GM23338 (cell line): ENCODE measurements at regions not wholly inside any gene's neighbourhood (a gene's known extent, or its start where the extent isn't known, plus 50 kb on each side); places are given as distances from the start of the nearest gene placed in this dataset.

Experiments
- ATAC-seq: fragments of 200-7000 bp; cut with Tn5 transposase; 3 replicates; pipeline ENCODE4 v1.9.1; 2020
- DNase-seq: peaks from one replicate; pipeline ENCODE4 v3.0.0-alpha.2; 2015; ENCODE audit warnings: low spot score
- H2AFZ ChIP-seq: fragments of 200-600 bp; sonication (generic); 2 replicates; pipeline ENCODE4 v1.8.0; 2016; ENCODE audit warnings: antibody characterized with exemption, mild to moderate bottlenecking, moderate library complexity
- H3F3A ChIP-seq: fragments of 200-600 bp; sonication (generic); replicated peaks from 2 replicates; pipeline ENCODE4 v1.8.0; 2017; ENCODE audit warnings: antibody characterized with exemption, mixed run types, low read depth
- H3K27ac ChIP-seq: fragments of 200-600 bp; sonication (generic); 2 replicates; pipeline ENCODE4 v1.6.1; 2016; ENCODE audit warnings: low read depth
- H3K27me3 ChIP-seq: fragments of 200-600 bp; sonication (generic); 2 replicates; pipeline ENCODE4 v1.8.0; 2016; ENCODE audit warnings: mild to moderate bottlenecking, mixed run types, moderate library complexity; ENCODE audit not compliant: insufficient read depth
- H3K36me3 ChIP-seq: fragments of 200-600 bp; sonication (generic); 2 replicates; pipeline ENCODE4 v1.8.0; 2016; ENCODE audit warnings: mild to moderate bottlenecking; ENCODE audit not compliant: insufficient read depth
- H3K4me1 ChIP-seq: fragments of 200-600 bp; sonication (generic); 2 replicates; pipeline ENCODE4 v1.8.0; 2016; ENCODE audit warnings: mild to moderate bottlenecking, moderate library complexity; ENCODE audit not compliant: insufficient read depth
- H3K4me2 ChIP-seq: fragments of 200-600 bp; sonication (generic); 2 replicates; pipeline ENCODE4 v1.7.1; 2017; ENCODE audit warnings: mixed run types
- H3K4me3 ChIP-seq: fragments of 200-600 bp; sonication (generic); 2 replicates; pipeline ENCODE4 v1.6.1; 2016; ENCODE audit warnings: mixed run types
- H3K79me2 ChIP-seq: fragments of 200-600 bp; sonication (generic); replicated peaks from 2 replicates; pipeline ENCODE4 v1.8.0; 2017; ENCODE audit warnings: mild to moderate bottlenecking; ENCODE audit not compliant: insufficient read depth
- H3K9me2 ChIP-seq: fragments of 200-600 bp; sonication (generic); 2 replicates; pipeline ENCODE4 v1.8.0; 2017; ENCODE audit not compliant: insufficient read depth
- H4K20me1 ChIP-seq: fragments of 200-600 bp; sonication (generic); replicated peaks from 2 replicates; pipeline ENCODE4 v1.8.0; 2017; ENCODE audit warnings: mild to moderate bottlenecking; ENCODE audit not compliant: insufficient read depth
- H3K27ac Mint-ChIP-seq: 2 replicates; pipeline ENCODE4 v1.8.0; 2020; ENCODE audit warnings: inconsistent platforms, mild to moderate bottlenecking, moderate library complexity, mixed read lengths
- H3K27me3 Mint-ChIP-seq: 3 replicates; pipeline ENCODE4 v1.8.0; 2022; ENCODE audit warnings: low read depth, mild to moderate bottlenecking, moderate library complexity, mixed read lengths, inconsistent platforms; ENCODE audit not compliant: insufficient read depth, poor library complexity
- H3K36me3 Mint-ChIP-seq: 3 replicates; pipeline ENCODE4 v1.8.0; 2021; ENCODE audit warnings: low read depth, mild to moderate bottlenecking, inconsistent platforms, moderate library complexity, mixed read lengths
- H3K4me1 Mint-ChIP-seq: 3 replicates; pipeline ENCODE4 v1.8.0; 2020; ENCODE audit warnings: mild to moderate bottlenecking, inconsistent platforms, mixed read lengths
- H3K4me3 Mint-ChIP-seq: 3 replicates; pipeline ENCODE4 v1.8.0; 2021; ENCODE audit warnings: moderate library complexity, mild to moderate bottlenecking, inconsistent platforms, mixed read lengths
- H3K9me3 Mint-ChIP-seq: 3 replicates; pipeline ENCODE4 v1.8.0; 2020; ENCODE audit warnings: moderate library complexity, mild to moderate bottlenecking, inconsistent platforms, mixed read lengths
- EZH2phosphoT487 ChIP-seq: fragments of 200-600 bp; sonication (generic); IDR thresholded peaks from one replicate; pipeline ENCODE4 v1.8.1; 2018; ENCODE audit warnings: antibody characterized with exemption; ENCODE audit not compliant: unreplicated experiment
- JUNB ChIP-seq: IDR thresholded peaks from one replicate; pipeline ENCODE4 v1.6.1; 2016; ENCODE audit warnings: antibody characterized with exemption; ENCODE audit not compliant: unreplicated experiment
- NANOG ChIP-seq: IDR thresholded peaks from 2 replicates; pipeline ENCODE4 v1.6.1; 2016; ENCODE audit warnings: antibody characterized with exemption, borderline replicate concordance
- POLR2AphosphoS5 ChIP-seq: IDR thresholded peaks from 2 replicates; pipeline ENCODE4 v1.6.1; 2016; ENCODE audit warnings: antibody characterized with exemption, low read depth
- ZNF114 ChIP-seq: fragments of 250-450 bp; sonication (Bioruptor Pico); IDR thresholded peaks from 2 replicates; pipeline ENCODE4 v1.5.0; 2020; ENCODE audit warnings: mild to moderate bottlenecking, moderate library complexity
- ZNF331 ChIP-seq: fragments of 250-450 bp; sonication (Bioruptor Pico); IDR thresholded peaks from 2 replicates; pipeline ENCODE4 v1.5.0; 2020; ENCODE audit warnings: low read depth, mild to moderate bottlenecking, moderate library complexity
- TF ChIP-seq, protein P1 (sequence below): fragments of 250-450 bp; sonication (Bioruptor Pico); IDR thresholded peaks from 2 replicates; pipeline ENCODE4 v1.5.0; 2020; ENCODE audit warnings: mild to moderate bottlenecking, moderate library complexity
- TF ChIP-seq, protein P2 (sequence below), 2 experiments: fragments of 200-600 bp in 1 of 2; sonication (generic) in 1 of 2; conservative IDR thresholded peaks; 2 replicates each; pipeline versions ENCODE4 v1.5.1 to v1.6.1; 2016 to 2017; ENCODE audit warnings: antibody characterized with exemption in 2 of 2, low read depth in 2 of 2, mild to moderate bottlenecking in 2 of 2, moderate library complexity in 1 of 2

GRCh38 chr5:133792024-133792423 lies 176.4 kb downstream of the C5orf15 start (continued):
- TF ChIP-seq, protein P1, sequence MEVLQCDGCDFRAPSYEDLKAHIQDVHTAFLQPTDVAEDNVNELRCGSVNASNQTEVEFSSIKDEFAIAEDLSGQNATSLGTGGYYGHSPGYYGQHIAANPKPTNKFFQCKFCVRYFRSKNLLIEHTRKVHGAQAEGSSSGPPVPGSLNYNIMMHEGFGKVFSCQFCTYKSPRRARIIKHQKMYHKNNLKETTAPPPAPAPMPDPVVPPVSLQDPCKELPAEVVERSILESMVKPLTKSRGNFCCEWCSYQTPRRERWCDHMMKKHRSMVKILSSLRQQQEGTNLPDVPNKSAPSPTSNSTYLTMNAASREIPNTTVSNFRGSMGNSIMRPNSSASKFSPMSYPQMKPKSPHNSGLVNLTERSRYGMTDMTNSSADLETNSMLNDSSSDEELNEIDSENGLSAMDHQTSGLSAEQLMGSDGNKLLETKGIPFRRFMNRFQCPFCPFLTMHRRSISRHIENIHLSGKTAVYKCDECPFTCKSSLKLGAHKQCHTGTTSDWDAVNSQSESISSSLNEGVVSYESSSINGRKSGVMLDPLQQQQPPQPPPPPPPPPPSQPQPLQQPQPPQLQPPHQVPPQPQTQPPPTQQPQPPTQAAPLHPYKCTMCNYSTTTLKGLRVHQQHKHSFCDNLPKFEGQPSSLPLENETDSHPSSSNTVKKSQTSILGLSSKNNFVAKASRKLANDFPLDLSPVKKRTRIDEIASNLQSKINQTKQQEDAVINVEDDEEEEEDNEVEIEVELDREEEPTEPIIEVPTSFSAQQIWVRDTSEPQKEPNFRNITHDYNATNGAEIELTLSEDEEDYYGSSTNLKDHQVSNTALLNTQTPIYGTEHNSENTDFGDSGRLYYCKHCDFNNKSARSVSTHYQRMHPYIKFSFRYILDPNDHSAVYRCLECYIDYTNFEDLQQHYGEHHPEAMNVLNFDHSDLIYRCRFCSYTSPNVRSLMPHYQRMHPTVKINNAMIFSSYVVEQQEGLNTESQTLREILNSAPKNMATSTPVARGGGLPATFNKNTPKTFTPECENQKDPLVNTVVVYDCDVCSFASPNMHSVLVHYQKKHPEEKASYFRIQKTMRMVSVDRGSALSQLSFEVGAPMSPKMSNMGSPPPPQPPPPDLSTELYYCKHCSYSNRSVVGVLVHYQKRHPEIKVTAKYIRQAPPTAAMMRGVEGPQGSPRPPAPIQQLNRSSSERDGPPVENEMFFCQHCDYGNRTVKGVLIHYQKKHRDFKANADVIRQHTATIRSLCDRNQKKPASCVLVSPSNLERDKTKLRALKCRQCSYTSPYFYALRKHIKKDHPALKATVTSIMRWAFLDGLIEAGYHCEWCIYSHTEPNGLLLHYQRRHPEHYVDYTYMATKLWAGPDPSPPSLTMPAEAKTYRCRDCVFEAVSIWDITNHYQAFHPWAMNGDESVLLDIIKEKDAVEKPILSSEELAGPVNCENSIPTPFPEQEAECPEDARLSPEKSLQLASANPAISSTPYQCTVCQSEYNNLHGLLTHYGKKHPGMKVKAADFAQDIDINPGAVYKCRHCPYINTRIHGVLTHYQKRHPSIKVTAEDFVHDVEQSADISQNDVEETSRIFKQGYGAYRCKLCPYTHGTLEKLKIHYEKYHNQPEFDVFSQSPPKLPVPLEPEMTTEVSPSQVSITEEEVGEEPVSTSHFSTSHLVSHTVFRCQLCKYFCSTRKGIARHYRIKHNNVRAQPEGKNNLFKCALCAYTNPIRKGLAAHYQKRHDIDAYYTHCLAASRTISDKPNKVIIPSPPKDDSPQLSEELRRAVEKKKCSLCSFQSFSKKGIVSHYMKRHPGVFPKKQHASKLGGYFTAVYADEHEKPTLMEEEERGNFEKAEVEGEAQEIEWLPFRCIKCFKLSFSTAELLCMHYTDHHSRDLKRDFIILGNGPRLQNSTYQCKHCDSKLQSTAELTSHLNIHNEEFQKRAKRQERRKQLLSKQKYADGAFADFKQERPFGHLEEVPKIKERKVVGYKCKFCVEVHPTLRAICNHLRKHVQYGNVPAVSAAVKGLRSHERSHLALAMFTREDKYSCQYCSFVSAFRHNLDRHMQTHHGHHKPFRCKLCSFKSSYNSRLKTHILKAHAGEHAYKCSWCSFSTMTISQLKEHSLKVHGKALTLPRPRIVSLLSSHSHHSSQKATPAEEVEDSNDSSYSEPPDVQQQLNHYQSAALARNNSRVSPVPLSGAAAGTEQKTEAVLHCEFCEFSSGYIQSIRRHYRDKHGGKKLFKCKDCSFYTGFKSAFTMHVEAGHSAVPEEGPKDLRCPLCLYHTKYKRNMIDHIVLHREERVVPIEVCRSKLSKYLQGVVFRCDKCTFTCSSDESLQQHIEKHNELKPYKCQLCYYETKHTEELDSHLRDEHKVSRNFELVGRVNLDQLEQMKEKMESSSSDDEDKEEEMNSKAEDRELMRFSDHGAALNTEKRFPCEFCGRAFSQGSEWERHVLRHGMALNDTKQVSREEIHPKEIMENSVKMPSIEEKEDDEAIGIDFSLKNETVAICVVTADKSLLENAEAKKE (CRISPR knock-in tag) = no peak

GRCh38 chr5:133790898-133791297 lies 177.5 kb downstream of the C5orf15 start:
- no peaks in the 10 kb centered on the region for H3K27me3 ChIP-seq
- ATAC-seq (no peak), DNase-seq (no peak)
- Mint-ChIP-seq H3K27me3 (peaks cover 4% of the 10 kb centered on the region), H3K4me3 (no peak overlapping the region), H3K36me3 (no peaks in the 10 kb centered on the region), H3K27ac (no peak overlapping the region), H3K9me3 (no peaks in the 10 kb centered on the region), H3K4me1 (peaks cover 22% of the 10 kb centered on the region)
- no peaks in the 10 kb centered on the region for H3F3A ChIP-seq
- H3K36me3 ChIP-seq = no peaks in the 10 kb centered on the region
- no peak overlapping the region for H3K27ac ChIP-seq
- peaks cover 2% of the 10 kb centered on the region; the same call in 1 of the 2 replicates for H3K9me2 ChIP-seq
- no peaks in the 10 kb centered on the region for H4K20me1 ChIP-seq
- H2AFZ ChIP-seq = no peak overlapping the region
- no peaks in the 10 kb centered on the region; the same call in 1 of the 2 replicates for H3K4me1 ChIP-seq
- no peak overlapping the region for H3K4me3 ChIP-seq
- H3K79me2 ChIP-seq = no peaks in the 10 kb centered on the region
- no peak overlapping the region for H3K4me2 ChIP-seq
- no peak for TF ChIP-seq ZNF331
- no peak for TF ChIP-seq NANOG
- no peak for TF ChIP-seq ZNF114 (CRISPR knock-in tag)
- no peak for TF ChIP-seq EZH2phosphoT487
- TF ChIP-seq, protein P2, sequence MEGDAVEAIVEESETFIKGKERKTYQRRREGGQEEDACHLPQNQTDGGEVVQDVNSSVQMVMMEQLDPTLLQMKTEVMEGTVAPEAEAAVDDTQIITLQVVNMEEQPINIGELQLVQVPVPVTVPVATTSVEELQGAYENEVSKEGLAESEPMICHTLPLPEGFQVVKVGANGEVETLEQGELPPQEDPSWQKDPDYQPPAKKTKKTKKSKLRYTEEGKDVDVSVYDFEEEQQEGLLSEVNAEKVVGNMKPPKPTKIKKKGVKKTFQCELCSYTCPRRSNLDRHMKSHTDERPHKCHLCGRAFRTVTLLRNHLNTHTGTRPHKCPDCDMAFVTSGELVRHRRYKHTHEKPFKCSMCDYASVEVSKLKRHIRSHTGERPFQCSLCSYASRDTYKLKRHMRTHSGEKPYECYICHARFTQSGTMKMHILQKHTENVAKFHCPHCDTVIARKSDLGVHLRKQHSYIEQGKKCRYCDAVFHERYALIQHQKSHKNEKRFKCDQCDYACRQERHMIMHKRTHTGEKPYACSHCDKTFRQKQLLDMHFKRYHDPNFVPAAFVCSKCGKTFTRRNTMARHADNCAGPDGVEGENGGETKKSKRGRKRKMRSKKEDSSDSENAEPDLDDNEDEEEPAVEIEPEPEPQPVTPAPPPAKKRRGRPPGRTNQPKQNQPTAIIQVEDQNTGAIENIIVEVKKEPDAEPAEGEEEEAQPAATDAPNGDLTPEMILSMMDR (conservative IDR thresholded peaks at IDR 0.05; ENCODE audit: low read depth in 2 of 2) = no peak
- TF ChIP-seq, protein P1 (CRISPR knock-in tag) = no peak
- TF ChIP-seq JUNB = no peak
- TF ChIP-seq POLR2AphosphoS5 = no peak
